Cardiac septum (tissue), 1 donor: ENCODE measurements at regions not wholly inside any gene's neighbourhood (a gene's known extent, or its start where the extent isn't known, plus 50 kb on each side); places are given as distances from the start of the nearest gene placed in this dataset.
"Not testable (repeated sequence)": the region's sequence is repeated elsewhere in the genome, so short reads cannot be mapped to it uniquely, and the experiment has no call there.

Source experiments
- DNase-seq: peaks from one replicate; pipeline ENCODE4 v3.0.0-alpha.2; 2020; ENCODE audit warnings: low spot score
- intact Hi-C: fragments of 100-400 bp; cut with DNase I; formaldehyde crosslinking; loops from one replicate; pipeline ENCODE4 v1.14.0; 2022
- donor health status: DM: no; HTN: no; CAD: no.

- DNase-seq, result no peak
- intact Hi-C loops, result no loop called here
Observed at GRCh38 chr9:22645893-22646292, 199.3 kb downstream of the DMRTA1 start.

DNA sequence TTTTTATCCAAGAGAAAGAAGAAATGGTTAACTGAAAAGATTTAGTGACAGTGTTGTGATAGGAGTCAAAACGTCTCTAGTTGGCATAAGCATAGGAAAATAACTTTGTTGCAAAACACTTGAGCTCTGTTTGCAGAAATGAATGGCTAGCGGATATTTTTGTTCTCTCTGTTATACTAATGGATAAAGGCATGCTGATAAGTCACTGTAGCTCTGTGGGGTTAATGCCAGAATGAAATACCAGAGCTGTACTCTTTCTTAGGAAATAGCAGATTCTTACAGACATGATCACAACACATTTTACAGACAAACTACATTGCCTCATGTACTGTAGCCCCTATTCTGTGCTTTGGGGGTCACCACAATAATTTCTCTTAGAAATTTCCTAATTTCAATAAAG, 202.8 kb downstream of the DMRTA1 start:
- DNase-seq, result no peak
- intact Hi-C loops, result no loop called here

DNA sequence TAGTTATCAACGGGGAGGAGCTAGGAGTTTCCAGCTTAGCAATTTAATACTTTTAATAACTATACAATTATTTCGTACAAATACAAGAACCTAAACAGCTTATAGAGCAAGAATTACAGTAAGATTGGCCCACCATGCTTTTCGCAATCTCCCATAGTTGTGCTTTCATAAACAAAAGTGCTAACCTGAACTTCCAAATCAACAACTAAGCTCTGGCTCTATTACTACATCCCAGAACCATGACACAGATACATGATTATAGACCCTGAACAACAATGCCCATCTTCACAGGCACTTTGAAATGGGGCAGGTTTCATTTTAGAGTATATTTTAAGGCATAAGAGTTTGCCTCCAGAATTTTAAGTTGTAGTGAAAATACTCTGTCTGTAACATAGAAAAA, 203.5 kb downstream of the DMRTA1 start:
- intact Hi-C loops, result no loop called here
- DNase-seq, result no peak

GRCh38 chr9:22650946-22651345, 204.3 kb downstream of the DMRTA1 start:
- intact Hi-C loops, result no loop called here

DNA sequence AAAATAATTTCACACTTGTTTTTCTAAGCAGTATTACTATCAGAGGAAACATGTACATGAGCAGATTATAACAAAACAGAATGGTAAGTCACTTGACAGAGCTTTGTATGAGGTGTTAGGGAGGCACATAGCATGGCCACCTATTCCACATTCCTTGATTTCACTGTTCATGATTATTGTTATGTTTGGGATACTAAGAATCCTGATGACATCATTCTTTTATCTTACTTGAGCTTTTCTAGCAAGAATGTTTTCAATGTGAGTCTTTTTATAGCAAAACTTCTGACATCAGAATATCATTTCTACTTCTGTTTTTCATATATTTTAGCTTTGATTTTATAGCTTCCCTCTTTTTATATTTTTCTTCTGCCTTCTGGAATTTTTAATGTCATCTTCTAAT, 208.2 kb downstream of the DMRTA1 start:
- DNase-seq, result no peak
- intact Hi-C loops, result no loop called here

More at GRCh38 chr9:22650946-22651345, 204.3 kb downstream of the DMRTA1 start:
- DNase-seq, result no peak

DNA sequence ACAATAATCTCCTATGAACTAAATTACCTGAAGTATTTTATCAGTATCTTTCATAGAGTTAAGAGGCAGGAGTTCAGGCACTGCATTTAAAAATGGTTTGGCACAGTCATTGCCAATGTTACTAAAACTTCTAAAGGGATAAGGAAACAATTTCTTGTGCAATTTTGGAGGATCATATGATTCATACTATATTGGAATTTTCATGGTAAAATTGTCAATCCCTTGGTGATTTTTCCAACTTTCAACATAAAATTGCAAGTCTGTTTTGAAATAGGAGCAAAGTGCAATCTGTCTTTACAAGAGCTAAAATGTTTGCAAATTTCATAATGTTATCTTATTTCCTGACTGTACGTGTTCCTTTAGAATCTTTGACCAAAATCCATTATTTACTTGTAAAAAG, 211.1 kb downstream of the DMRTA1 start:
- no peak for DNase-seq

GRCh38 chr9:22658484-22658883, 211.9 kb downstream of the DMRTA1 start:
- DNase-seq, intact Hi-C loops: not testable (repeated sequence)

More for the DNA sequence above, 211.1 kb downstream of the DMRTA1 start:
- intact Hi-C loops, result no loop called here

- intact Hi-C loops, result no loop called here
- DNase-seq, result no peak
Observed at GRCh38 chr9:22682536-22682935, 235.9 kb downstream of the DMRTA1 start.

DNA sequence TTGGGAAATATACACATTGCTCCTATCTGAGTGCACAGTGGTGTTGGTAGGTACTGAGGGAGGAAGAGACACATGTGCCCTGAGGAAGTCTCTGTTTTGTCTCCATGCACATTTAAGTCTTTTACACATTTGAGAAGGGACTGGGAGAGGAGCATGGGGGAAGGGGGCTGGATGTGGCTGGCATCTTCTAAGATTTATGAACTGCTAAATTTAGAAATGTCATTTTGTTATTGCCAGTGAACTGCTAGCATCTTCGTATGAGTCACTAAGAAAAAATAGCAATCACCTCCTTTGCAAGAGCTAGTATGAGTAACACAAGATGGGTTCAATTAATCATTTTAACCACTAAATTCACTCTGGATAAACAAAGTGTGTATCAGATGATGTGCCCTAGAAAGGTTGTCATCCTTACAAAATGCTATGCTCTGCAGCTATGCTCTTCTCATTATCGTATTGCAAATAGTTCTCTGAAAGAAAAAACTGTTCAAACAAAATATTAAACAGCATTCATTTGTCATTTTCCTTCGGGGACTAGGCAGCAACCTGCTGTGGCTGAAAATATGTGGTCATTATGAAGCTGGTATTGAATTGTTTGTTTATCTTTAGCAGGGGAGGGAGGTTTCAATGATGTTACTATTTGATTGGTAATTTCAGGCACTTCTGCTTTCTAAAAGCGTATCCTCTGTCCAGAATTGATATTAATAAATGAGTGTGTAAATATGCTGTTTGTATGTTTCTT, 236.5 kb downstream of the DMRTA1 start:
- DNase-seq, result no peak

GRCh38 chr9:22683700-22684075, 237.1 kb downstream of the DMRTA1 start:
- DNase-seq, result no peak
- intact Hi-C loops, result no loop called here

More for the DNA sequence above, 236.5 kb downstream of the DMRTA1 start:
- intact Hi-C loops, result no loop called here

- DNase-seq, result no peak
- intact Hi-C loops, result no loop called here
Observed at GRCh38 chr9:22693156-22693555, 246.5 kb downstream of the DMRTA1 start.

DNA sequence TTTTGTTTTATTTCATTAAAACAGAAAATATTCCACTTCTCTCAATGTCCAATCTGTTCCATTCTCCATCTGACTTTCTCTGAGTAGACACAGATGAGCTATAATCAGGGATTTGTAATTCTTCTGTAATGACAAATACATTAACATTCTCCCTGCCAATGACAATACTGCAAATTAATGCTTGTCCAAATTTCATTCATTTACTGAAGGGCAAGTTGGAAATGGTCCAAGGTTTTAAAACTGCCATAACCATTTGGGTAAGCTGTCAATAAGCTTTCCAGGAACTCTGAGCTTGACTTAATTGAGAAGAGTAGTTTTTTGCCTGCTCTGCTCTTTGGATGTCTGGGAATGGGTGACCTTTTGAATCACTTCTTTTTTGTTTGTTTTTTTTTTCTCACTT, 253.5 kb downstream of the DMRTA1 start:
- intact Hi-C loops, result no loop called here
- no peak for DNase-seq

GRCh38 chr9:22718653-22719052, 272.0 kb downstream of the DMRTA1 start:
- intact Hi-C loops, result no loop called here
- DNase-seq, result no peak

DNA sequence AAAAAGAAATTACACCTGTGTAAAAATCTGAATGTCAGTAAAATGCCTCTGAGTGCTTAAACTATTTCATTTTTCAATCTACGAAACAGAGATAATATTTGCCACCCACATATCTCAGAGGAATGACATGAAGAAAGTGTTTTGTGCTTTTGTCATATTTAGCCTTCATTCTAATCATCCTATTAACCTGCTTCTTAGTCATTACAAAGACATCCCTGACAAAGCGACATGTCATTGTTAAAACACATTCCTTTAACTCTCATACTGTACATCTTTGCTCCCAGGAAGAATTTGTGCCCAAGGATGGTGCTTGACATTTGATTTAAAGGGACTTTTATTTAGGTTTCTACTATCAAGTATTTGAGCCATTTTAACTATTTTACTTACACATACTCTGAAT, 275.9 kb downstream of the DMRTA1 start:
- DNase-seq, result no peak
- intact Hi-C loops, result no loop called here

DNA sequence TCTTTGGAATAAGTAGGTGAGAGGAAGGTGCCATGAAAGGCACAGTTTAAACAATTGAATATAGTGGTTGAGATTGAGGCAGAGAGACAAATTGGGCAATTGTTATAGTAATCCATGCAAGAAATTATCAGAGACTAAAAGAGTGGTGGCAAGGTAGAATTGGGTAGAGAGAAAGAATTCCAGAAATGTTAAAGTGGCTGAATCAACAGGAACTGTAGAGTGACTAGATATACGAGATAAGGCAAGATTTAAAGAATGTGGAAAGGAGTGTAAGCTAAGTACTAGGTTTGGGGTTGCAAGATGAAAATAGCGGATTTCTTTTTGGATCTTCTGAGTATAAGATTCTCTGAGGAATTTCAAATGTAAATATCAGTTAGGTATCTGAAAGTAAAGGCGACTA, 285.2 kb downstream of the DMRTA1 start:
- DNase-seq, result no peak
- intact Hi-C loops, result no loop called here

DNA sequence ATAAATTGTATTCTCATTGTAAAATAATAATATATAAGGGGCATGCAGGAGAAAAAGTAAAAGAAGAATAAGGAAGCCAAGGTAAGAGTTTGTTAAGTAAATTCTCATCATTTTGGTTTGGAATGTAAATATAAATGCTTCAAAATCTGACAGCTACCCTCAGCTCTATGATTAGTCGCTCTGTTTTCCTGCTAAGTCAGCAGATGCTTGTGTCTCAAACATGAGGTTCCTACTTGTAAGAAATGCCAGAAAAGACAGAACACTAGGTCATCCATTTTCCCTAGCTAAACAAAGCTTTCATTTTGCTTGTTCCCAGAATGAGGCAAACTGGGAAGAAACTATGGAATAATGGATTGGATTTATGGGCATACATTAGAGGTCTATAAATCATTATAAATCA, 293.1 kb downstream of the DMRTA1 start:
- no peak for DNase-seq
- intact Hi-C loops, result no loop called here

GRCh38 chr9:22740781-22741180, 294.2 kb downstream of the DMRTA1 start:
- intact Hi-C loops, result no loop called here
- no peak for DNase-seq

DNA sequence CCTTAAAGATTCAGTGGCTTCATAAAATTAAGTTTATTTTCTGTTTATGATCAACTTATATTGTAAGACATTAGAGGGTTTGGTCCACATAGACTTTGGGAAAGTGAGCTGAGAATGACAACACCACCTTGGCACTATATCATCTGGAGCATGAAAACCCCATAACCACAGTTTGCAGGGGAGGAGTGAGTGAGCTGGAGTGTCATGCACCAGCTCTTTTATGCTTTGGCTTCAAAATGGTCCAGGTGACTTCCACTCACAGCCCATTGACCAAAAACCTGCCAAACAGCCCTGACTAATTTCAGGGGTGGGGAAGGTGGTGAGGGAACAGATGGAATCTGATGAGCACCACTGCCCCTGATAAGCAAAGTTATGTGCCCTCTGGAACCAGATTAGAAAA, 295.8 kb downstream of the DMRTA1 start:
- DNase-seq, result no peak
- intact Hi-C loops, result no loop called here

DNA sequence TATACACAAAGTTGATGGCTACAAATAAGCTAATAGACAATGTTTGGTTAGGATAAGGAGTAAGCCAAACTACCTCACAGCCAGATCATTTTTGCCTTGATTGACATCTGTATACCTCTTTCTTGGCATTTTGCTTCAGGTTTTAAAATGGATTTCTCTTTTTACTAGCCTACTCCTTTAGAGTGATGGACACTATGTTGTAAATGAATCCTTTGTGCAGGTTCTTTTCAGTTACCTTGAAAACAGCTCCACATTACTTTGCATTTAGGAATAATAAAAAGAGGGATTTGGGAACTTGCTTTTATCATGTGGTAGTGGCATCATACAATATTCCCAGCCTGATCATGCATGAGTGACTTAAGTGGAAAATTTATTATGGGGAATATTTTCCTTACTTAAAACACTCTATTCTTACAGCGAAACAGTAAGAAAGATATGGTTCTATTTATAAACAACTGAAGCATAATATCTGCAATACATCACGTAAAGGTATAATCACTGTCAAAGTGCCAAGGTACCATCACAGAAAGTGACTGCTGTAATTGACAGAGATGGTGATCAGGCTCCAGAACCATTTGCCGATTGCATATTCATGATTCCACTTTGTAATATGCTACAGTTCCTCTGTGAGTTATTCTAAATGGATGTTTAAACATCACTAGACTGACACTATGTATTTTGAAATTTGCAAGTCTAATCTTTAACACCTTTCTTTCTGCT, 327.0 kb downstream of the DMRTA1 start:
- intact Hi-C loops, result no loop called here
- no peak for DNase-seq

GRCh38 chr9:22790329-22790728, 343.7 kb downstream of the DMRTA1 start:
- DNase-seq, result no peak
- intact Hi-C loops, result no loop called here

DNA sequence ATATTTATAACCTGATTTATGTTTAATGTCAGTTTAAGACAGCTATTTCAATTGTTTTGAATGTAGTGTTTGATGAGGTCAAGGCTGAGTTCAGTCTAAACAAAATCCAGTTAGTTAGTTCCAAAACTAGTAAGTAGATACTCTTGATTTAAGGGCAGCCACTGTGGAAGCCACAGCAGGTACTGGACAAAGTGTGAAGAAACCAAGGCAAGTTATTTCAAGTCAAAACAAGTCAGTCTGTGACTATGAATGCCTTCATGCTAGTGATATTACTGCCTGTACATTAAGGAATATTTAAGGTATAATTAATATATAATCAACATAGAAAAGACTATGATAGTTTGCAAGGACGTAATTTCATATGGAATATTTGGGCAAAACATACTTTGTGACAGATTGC, 362.3 kb downstream of the DMRTA1 start:
- intact Hi-C loops, result no loop called here
- no peak for DNase-seq
